ENCODE measurements at regions not wholly inside any gene's neighbourhood (a gene's known extent, or its start where the extent isn't known, plus 50 kb on each side); places are given as distances from the start of the nearest gene placed in this dataset.

GRCh38 chr15:46763091-46763490 is 954.2 kb upstream of the SEMA6D start:
- Histone ChIP-seq H3K9me1 (ENCODE audit: insufficient read depth, low read length) (no peaks in the 10 kb centered on the region), H4K5ac (ENCODE audit: low read depth, low read length) (no peak overlapping the region), H3K4me1 (ENCODE audit: control insufficient read depth, insufficient read depth, low read length) (no peaks in the 10 kb centered on the region), H3K56ac (ENCODE audit: extremely low read depth, insufficient read depth, low read length) (no peak overlapping the region), H3K4me3 (ENCODE audit: insufficient read depth, low read depth, low read length) (no peak overlapping the region), H3K27ac (ENCODE audit: insufficient read depth, low read length) (no peak overlapping the region), H3K14ac (replicated peaks; ENCODE audit: low read depth, low read length) (no peak overlapping the region), H2AK9ac (replicated peaks; ENCODE audit: low read depth, low read length, poor library complexity) (no peak overlapping the region), H2BK20ac (ENCODE audit: low read depth, low read length) (no peak overlapping the region), H4K8ac (ENCODE audit: low read depth in 2 of 2, low read length in 2 of 2) (no peak overlapping the region), H3K18ac (ENCODE audit: low read depth, low read length) (no peak overlapping the region), H2AK5ac (ENCODE audit: low read depth, low read length) (no peak overlapping the region), H2BK120ac (ENCODE audit: low read depth, low read length) (no peak overlapping the region), H3K4me2 (ENCODE audit: low read depth, low read length) (no peak overlapping the region), H3K4ac (ENCODE audit: low read depth, low read length) (no peak overlapping the region), H3K79me1 (ENCODE audit: low read depth in 1 of 2, low read length in 2 of 2) (no peaks in the 10 kb centered on the region), H3K27me3 (ENCODE audit: control insufficient read depth, insufficient read depth, low read length) (no peaks in the 10 kb centered on the region), H2BK15ac (ENCODE audit: low read depth, low read length) (no peak overlapping the region), H2AFZ (replicated peaks; ENCODE audit: low read length, poor library complexity) (no peak overlapping the region), H4K91ac (ENCODE audit: insufficient read depth, low read depth, low read length) (no peak overlapping the region), H3K36me3 (ENCODE audit: control insufficient read depth, insufficient read depth, low read length) (no peaks in the 10 kb centered on the region), H3K23ac (ENCODE audit: low read depth, low read length) (no peak overlapping the region), H3K9ac (ENCODE audit: low read depth, low read length) (no peak overlapping the region), H2BK5ac (ENCODE audit: low read depth, low read length, poor library complexity, severe bottlenecking) (no peak overlapping the region), H3K9me3 (ENCODE audit: control insufficient read depth, insufficient read depth, low read length) (peaks cover 2% of the 10 kb centered on the region), H4K20me1 (ENCODE audit: insufficient read depth, low read length) (no peaks in the 10 kb centered on the region)
- ChIA-PET CTCF (no interaction called here), POLR2A (ENCODE audit: unreplicated experiment) (no interaction called here)
- TF ChIP-seq FOS (IDR thresholded peaks at IDR 0.05; ENCODE audit: low read depth, low read length) (no peak), NFE2L2 (IDR thresholded peaks at IDR 0.05; ENCODE audit: low read depth, low read length) (no peak), MXI1 (IDR thresholded peaks at IDR 0.05; ENCODE audit: borderline replicate concordance, low read depth, low read length) (no peak), ELK1 (IDR thresholded peaks at IDR 0.05; ENCODE audit: borderline replicate concordance, low read depth, low read length) (no peak), CTCF (conservative IDR thresholded peaks at IDR 0.05; ENCODE audit: low read depth, low read length) (no peak), POLR2A (IDR thresholded peaks at IDR 0.05; ENCODE audit: low read depth, low read length) (no peak), CHD1 (IDR thresholded peaks at IDR 0.05; ENCODE audit: low read depth, low read length) (no peak), MAFK (IDR thresholded peaks at IDR 0.05; ENCODE audit: low read depth, low read length) (no peak), BHLHE40 (IDR thresholded peaks at IDR 0.05; ENCODE audit: low read depth, low read length) (no peak), RAD21 (IDR thresholded peaks at IDR 0.05; ENCODE audit: low read length) (no peak), RFX5 (IDR thresholded peaks at IDR 0.05; ENCODE audit: low read depth, low read length) (no peak), SMC3 (IDR thresholded peaks at IDR 0.05; ENCODE audit: low read depth, low read length) (no peak)
- TF ChIP-seq, protein P1, sequence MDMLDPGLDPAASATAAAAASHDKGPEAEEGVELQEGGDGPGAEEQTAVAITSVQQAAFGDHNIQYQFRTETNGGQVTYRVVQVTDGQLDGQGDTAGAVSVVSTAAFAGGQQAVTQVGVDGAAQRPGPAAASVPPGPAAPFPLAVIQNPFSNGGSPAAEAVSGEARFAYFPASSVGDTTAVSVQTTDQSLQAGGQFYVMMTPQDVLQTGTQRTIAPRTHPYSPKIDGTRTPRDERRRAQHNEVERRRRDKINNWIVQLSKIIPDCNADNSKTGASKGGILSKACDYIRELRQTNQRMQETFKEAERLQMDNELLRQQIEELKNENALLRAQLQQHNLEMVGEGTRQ (IDR thresholded peaks at IDR 0.05; ENCODE audit: low read depth, low read length): no peak
- intact Hi-C loops (cut with micrococcal nuclease) (no loop called here), dilution Hi-C loops (cut with HindIII; ENCODE audit: low sequenced_read_pairs, unreplicated experiment) (no loop called here), in situ Hi-C loops (cut with MboI; ENCODE audit: low sequenced_read_pairs) (no loop called here)
- no peak for ATAC-seq (ENCODE audit: low read depth)
- no TSS peak for BruUV-seq (replicated peaks)
- WGBS, 2 experiments (ENCODE audit: extremely low coverage in 2 of 2, insufficient read length in 1 of 2): no CpG with 5 or more reads among the region's 1 CpG
- DNase-seq: no peak

All from IMR-90 (cell line).